Fibroblast of pulmonary artery (primary cell): ENCODE measurements at regions not wholly inside any gene's neighbourhood (a gene's known extent, or its start where the extent isn't known, plus 50 kb on each side); places are given as distances from the start of the nearest gene placed in this dataset.

Experiments
- DNase-seq: peaks from one replicate; pipeline ENCODE4 v3.0.0-alpha.2; 2010; ENCODE audit warnings: low read depth
- H3K4me3 ChIP-seq: replicated peaks from 2 replicates; pipeline ENCODE4 v1.5.1; 2011; ENCODE audit warnings: low read depth, mild to moderate bottlenecking, control low read depth, low read length, moderate library complexity
- TF ChIP-seq, protein P1 (sequence below): IDR thresholded peaks from 2 replicates; pipeline ENCODE4 v1.5.1; 2011; ENCODE audit warnings: mild to moderate bottlenecking, control low read depth, low read length, inconsistent platforms; ENCODE audit errors: missing control alignments

DNA sequence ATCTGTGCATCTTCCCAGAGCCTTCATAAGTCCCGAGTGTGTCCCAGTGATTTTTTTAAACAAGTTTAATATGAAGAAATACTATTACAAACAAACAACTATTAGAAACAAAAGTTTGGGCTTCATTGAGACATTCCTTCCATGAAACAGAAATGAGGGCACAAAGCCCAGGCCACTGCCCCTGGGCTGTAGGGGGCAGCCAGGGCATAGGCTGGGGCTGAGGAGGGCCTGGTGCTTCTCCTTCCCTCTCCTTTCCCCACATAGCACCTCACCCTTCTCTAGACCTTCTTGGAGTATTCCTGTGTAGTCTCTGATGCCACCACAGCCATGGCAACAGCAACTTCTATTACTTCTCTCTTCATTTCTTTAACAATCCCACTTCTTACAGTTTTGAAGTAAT, 348.2 kb downstream of the IRX2 start:
- TF ChIP-seq, protein P1, sequence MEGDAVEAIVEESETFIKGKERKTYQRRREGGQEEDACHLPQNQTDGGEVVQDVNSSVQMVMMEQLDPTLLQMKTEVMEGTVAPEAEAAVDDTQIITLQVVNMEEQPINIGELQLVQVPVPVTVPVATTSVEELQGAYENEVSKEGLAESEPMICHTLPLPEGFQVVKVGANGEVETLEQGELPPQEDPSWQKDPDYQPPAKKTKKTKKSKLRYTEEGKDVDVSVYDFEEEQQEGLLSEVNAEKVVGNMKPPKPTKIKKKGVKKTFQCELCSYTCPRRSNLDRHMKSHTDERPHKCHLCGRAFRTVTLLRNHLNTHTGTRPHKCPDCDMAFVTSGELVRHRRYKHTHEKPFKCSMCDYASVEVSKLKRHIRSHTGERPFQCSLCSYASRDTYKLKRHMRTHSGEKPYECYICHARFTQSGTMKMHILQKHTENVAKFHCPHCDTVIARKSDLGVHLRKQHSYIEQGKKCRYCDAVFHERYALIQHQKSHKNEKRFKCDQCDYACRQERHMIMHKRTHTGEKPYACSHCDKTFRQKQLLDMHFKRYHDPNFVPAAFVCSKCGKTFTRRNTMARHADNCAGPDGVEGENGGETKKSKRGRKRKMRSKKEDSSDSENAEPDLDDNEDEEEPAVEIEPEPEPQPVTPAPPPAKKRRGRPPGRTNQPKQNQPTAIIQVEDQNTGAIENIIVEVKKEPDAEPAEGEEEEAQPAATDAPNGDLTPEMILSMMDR = no peak
- no peak for DNase-seq
- H3K4me3 ChIP-seq = no peak overlapping the region

DNA sequence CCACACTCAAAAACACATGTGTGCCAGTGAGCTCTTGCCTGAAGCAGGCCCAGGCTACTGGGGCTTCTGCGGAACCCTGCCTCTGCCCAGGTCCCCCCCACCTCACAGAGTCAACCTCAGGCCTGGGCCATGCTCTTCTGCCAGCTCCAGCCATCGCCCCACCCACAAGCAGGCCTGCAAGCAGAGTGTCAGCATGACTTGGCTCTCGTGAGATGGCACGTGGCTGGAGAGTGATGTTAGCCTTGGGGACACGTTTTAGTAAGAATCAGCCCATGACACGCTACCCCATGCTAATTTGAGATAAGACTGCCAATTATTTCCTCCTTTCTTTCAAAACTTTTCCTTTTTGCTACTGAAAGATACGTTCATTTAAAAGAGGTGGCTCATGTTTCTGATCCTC, 351.7 kb downstream of the IRX2 start:
- no peak overlapping the region for H3K4me3 ChIP-seq
- TF ChIP-seq, protein P1 = no peak
- DNase-seq = no peak

DNA sequence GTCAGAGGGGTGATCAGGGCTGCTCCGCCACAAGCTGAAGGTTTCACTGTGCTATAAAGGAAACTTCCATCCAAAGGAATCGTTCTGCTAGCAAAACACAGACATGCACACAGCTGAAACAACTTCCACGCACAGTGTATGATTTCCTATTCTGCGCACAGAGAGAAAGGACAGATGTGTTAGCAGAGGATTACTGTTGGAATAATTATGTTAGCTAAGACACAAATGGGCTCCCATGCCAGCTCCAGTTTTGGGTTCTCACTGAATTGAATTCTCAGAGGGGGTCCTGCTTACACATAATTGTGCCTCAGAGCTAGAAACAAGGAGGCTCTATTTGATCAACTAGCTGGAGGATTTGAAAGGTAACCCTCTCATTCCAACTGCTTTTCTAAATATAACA, 352.4 kb downstream of the IRX2 start:
- DNase-seq = no peak
- TF ChIP-seq, protein P1 = no peak
- H3K4me3 ChIP-seq = no peak overlapping the region

DNA sequence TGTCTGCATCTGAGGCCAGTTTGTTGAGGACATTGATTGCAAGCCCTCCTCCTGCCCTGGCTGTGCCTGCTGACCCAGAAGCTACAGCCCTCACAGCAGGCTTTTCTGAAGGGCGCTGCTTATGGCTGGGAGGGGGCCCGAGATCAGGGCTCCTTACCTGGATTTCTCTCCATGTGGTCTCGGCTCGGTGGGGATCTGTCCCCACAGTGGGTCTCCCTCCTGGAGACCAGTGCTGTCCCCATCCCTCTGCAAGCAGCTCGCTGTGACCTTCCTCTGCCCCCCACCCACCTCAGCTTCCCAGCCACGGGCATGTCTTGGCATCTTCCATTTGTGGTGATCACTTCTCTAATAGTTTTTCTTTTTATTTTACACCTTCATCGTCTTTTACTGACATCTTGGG, 357.9 kb downstream of the IRX2 start:
- TF ChIP-seq, protein P1 = no peak
- H3K4me3 ChIP-seq = no peak overlapping the region
- DNase-seq = no peak

DNA sequence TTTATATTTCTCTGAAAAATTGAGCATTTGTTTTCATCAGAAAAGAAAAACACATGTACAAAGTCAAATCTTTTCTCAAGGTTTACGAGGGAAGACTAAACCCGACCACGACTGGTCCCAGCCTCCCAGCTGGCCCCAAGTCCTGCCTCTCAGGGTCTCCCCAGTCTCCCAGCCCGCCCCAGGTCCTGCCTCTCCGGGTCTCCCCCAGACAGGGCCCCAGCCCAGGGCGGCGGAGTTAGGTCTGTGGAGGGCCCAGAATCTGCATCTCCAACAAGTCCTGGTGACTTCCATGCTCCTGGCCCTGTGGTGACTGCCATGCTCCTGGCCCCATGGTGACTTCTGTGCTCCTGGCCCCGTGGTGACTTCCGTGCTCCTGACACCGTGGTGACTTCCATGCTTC, 359.9 kb downstream of the IRX2 start:
- no peak overlapping the region for H3K4me3 ChIP-seq
- DNase-seq = no peak
- TF ChIP-seq, protein P1 = no peak

DNA sequence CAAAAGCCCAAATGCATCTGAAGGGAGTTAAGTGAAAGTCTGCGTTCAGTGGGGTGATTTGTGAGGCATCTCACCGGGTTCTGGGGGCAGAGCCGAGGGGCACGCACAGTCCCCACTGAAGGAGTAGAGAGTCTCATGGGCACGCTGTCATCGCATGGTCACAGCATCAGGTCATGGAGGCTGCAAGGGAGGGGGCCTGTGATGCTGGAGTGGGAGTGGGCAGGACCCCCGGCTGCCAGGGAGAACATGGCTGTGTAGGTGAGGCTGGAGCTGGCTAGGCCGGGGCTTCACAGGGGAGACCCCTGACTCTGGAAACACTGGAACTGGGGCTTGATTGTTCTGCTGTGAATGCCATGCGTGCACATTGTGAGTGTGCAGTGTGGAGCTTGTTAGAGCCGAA, 360.5 kb downstream of the IRX2 start:
- no peak for DNase-seq
- TF ChIP-seq, protein P1 = no peak
- no peak overlapping the region for H3K4me3 ChIP-seq

DNA sequence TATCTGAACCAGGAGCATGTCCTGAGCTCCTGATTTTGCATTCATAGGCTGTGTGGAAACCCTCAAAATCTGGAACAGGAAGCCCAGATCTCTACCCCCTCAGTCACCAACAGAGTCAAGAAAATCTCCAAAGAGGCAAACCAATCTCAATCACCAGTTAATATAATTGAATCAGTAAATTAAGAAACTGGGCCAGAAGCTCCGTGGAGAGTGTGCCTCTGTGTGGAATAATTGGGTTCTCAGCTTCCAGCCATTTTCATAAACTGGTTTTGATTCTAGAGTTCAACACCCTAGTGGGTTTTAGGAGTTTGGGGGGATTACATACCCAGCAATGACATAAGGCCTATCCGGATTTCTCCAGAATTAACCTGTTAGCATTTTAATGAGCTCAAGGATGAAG, 362.9 kb downstream of the IRX2 start:
- no peak overlapping the region for H3K4me3 ChIP-seq
- TF ChIP-seq, protein P1 = no peak
- no peak for DNase-seq
